ENCODE measurements at regions not wholly inside any gene's neighbourhood (a gene's known extent, or its start where the extent isn't known, plus 50 kb on each side); places are given as distances from the start of the nearest gene placed in this dataset.

GRCh38 chr6:44778513-44778912 is 391.0 kb downstream of the CDC5L start:
- H3K27ac Mint-ChIP-seq = no peak overlapping the region
- POLR2A ChIA-PET = no interaction called here
- ATAC-seq (peak; percentile 93), DNase-seq (ENCODE audit: low spot score) (no peak)
- H3K36me3 Mint-ChIP-seq = peaks cover 11% of the 10 kb centered on the region
- H3K4me3 Mint-ChIP-seq = no peak overlapping the region
- TF ChIP-seq ZNF512 (CRISPR knock-in tag; IDR thresholded peaks at IDR 0.05; ENCODE audit: borderline replicate concordance) = no peak
- TF ChIP-seq FOXP1 (CRISPR knock-in tag; IDR thresholded peaks at IDR 0.05; ENCODE audit: borderline replicate concordance) = no peak
- TF ChIP-seq ZSCAN18 (CRISPR knock-in tag; IDR thresholded peaks at IDR 0.05) = no peak
- TF ChIP-seq IRF2 (CRISPR knock-in tag; IDR thresholded peaks at IDR 0.05; ENCODE audit: borderline replicate concordance, low read depth) = no peak
- no peak for TF ChIP-seq E2F1 (CRISPR knock-in tag; IDR thresholded peaks at IDR 0.05)
- TF ChIP-seq PREB (CRISPR knock-in tag; IDR thresholded peaks at IDR 0.05; ENCODE audit: borderline replicate concordance) = no peak
- TF ChIP-seq USF1 (CRISPR knock-in tag; IDR thresholded peaks at IDR 0.05) = no peak
- TF ChIP-seq ETV6 (CRISPR knock-in tag; IDR thresholded peaks at IDR 0.05) = no peak
- TF ChIP-seq ZNF396 (CRISPR knock-in tag; IDR thresholded peaks at IDR 0.05; ENCODE audit: borderline replicate concordance) = no peak
- CTCF ChIA-PET = interaction anchor here (0.5 to 4.2 kb wide), 12 partner anchors 8 to 309 kb away, joined by 3 to 24 read pairs (median 3); no protein-coding TSS in a partner anchor
- peaks cover 12% of the 10 kb centered on the region for H3K4me1 Mint-ChIP-seq
- H3K27me3 Mint-ChIP-seq (ENCODE audit: low read depth) = no peaks in the 10 kb centered on the region
- H3K9me3 Mint-ChIP-seq = peaks cover 16% of the 10 kb centered on the region
